ENCODE measurements at regions not wholly inside any gene's neighbourhood (a gene's known extent, or its start where the extent isn't known, plus 50 kb on each side); places are given as distances from the start of the nearest gene placed in this dataset.

GRCh38 chr18:2179498-2180183 lies 391.7 kb downstream of the METTL4 start:
- DNase-seq, result no peak
- Histone ChIP-seq H3K27ac (no peak overlapping the region), H3K27me3 (replicated peaks) (no peaks in the 10 kb centered on the region), H3K36me3 (replicated peaks) (no peaks in the 10 kb centered on the region), H3K4me3 (ENCODE audit: low read depth, low read length) (no peak overlapping the region)
- TF ChIP-seq, protein P1, sequence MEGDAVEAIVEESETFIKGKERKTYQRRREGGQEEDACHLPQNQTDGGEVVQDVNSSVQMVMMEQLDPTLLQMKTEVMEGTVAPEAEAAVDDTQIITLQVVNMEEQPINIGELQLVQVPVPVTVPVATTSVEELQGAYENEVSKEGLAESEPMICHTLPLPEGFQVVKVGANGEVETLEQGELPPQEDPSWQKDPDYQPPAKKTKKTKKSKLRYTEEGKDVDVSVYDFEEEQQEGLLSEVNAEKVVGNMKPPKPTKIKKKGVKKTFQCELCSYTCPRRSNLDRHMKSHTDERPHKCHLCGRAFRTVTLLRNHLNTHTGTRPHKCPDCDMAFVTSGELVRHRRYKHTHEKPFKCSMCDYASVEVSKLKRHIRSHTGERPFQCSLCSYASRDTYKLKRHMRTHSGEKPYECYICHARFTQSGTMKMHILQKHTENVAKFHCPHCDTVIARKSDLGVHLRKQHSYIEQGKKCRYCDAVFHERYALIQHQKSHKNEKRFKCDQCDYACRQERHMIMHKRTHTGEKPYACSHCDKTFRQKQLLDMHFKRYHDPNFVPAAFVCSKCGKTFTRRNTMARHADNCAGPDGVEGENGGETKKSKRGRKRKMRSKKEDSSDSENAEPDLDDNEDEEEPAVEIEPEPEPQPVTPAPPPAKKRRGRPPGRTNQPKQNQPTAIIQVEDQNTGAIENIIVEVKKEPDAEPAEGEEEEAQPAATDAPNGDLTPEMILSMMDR (IDR thresholded peaks at IDR 0.05; ENCODE audit: low read depth, low read length, missing control alignments), result no peak
- in situ Hi-C loops (cut with HindIII; ENCODE audit: low pct_ligation_motif_present, low sequenced_read_pairs), result no loop called here

GRCh38 chr18:2180586-2180985 lies 390.7 kb downstream of the METTL4 start:
- in situ Hi-C loops (cut with HindIII; ENCODE audit: low pct_ligation_motif_present, low sequenced_read_pairs), result no loop called here
- TF ChIP-seq, protein P1 (IDR thresholded peaks at IDR 0.05; ENCODE audit: low read depth, low read length, missing control alignments), result no peak
- H3K27me3 ChIP-seq (replicated peaks), result no peaks in the 10 kb centered on the region
- no peak overlapping the region for H3K27ac ChIP-seq
- no peak for DNase-seq
- H3K36me3 ChIP-seq (replicated peaks), result no peaks in the 10 kb centered on the region
- no peak overlapping the region for H3K4me3 ChIP-seq (ENCODE audit: low read depth, low read length)

- Histone ChIP-seq H3K4me3 (ENCODE audit: low read depth, low read length) (no peak overlapping the region), H3K27me3 (replicated peaks) (no peaks in the 10 kb centered on the region), H3K27ac (no peak overlapping the region), H3K36me3 (replicated peaks) (no peaks in the 10 kb centered on the region)
- TF ChIP-seq, protein P1 (IDR thresholded peaks at IDR 0.05; ENCODE audit: low read depth, low read length, missing control alignments), result no peak
- no peak for DNase-seq
- in situ Hi-C loops (cut with HindIII; ENCODE audit: low pct_ligation_motif_present, low sequenced_read_pairs), result no loop called here
Observed at GRCh38 chr18:2183432-2183831, 387.9 kb downstream of the METTL4 start.

DNA sequence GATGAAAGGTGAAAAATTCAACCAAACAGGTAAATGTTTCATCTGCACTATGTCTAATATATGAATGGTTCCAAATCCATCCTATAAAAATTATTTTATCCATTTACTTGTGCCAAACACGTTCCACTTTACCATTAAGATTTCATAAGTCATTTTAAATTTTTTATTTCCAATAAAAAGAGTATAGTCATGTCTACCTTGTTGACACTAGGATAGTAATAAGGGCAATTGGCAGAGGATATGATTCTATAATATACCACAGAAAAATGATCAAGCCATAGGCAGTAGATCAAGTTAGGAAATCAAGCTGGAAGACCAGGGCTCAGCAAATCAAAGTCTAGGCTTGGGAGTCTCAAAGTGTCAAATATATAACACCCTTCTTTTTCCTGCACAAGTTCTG lies 384.3 kb downstream of the METTL4 start:
- H3K36me3 ChIP-seq (replicated peaks), result no peaks in the 10 kb centered on the region
- H3K4me3 ChIP-seq (ENCODE audit: low read depth, low read length), result no peak overlapping the region
- TF ChIP-seq, protein P1 (IDR thresholded peaks at IDR 0.05; ENCODE audit: low read depth, low read length, missing control alignments), result no peak
- no peak overlapping the region for H3K27ac ChIP-seq
- no peak for DNase-seq
- no peaks in the 10 kb centered on the region for H3K27me3 ChIP-seq (replicated peaks)
- in situ Hi-C loops (cut with HindIII; ENCODE audit: low pct_ligation_motif_present, low sequenced_read_pairs), result no loop called here

DNA sequence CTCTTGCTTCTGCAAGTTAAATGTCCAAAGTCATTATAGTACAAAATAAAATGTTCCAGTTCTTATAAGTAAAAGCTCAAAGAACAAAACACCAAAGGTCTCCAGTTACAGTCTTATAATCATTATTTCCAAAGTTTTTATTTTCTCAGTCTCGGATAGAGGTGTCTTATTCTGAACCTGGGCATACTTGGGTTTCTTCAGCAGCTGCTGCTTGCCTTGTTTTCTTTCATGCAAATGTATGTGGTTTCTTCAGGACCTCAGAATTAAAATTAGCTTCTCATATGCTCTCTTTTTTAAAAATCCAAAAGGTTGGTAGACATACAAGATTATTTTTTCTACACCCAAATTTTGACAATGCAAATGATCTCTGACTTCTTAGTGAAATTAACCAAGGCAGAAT lies 383.0 kb downstream of the METTL4 start:
- H3K27me3 ChIP-seq (replicated peaks), result no peaks in the 10 kb centered on the region
- H3K27ac ChIP-seq, result no peak overlapping the region
- H3K4me3 ChIP-seq (ENCODE audit: low read depth, low read length), result no peak overlapping the region
- no peak for DNase-seq
- H3K36me3 ChIP-seq (replicated peaks), result no peaks in the 10 kb centered on the region
- in situ Hi-C loops (cut with HindIII; ENCODE audit: low pct_ligation_motif_present, low sequenced_read_pairs), result no loop called here
- TF ChIP-seq, protein P1 (IDR thresholded peaks at IDR 0.05; ENCODE audit: low read depth, low read length, missing control alignments), result no peak
